CD14-positive monocyte (primary cell): ENCODE measurements at regions not wholly inside any gene's neighbourhood (a gene's known extent, or its start where the extent isn't known, plus 50 kb on each side); places are given as distances from the start of the nearest gene placed in this dataset.

Source experiments
- DNase-seq, 3 donors: peaks; one replicate each; pipeline ENCODE4 v3.0.0-alpha.2; 2011 to 2022
- H2AFZ ChIP-seq: 2 replicates; pipeline ENCODE4 v1.6.0; 2012; ENCODE audit warnings: mild to moderate bottlenecking, low read depth, low read length, inconsistent platforms; ENCODE audit not compliant: insufficient read depth, poor library complexity, severe bottlenecking
- H3K27ac ChIP-seq, 2 donors: 1 replicate in 1 of 2; 2 replicates in 1 of 2; pipeline ENCODE4 v1.5.1; 2012 to 2013; ENCODE audit warnings: low read length in 2 of 2, control low read depth in 1 of 2, inconsistent platforms in 1 of 2, low read depth in 1 of 2, mild to moderate bottlenecking in 1 of 2
- H3K27me3 ChIP-seq, 2 donors: one replicate each; pipeline versions ENCODE4 v1.6.0 to v1.6.1; 2011 to 2013; ENCODE audit warnings: low read length in 2 of 2; ENCODE audit not compliant: control insufficient read depth in 2 of 2, insufficient read depth in 2 of 2
- H3K36me3 ChIP-seq, 2 donors: replicated peaks in 1 of 2; 1 replicate in 1 of 2; 2 replicates in 1 of 2; pipeline versions ENCODE4 v1.5.1 to v1.6.1; 2012 to 2013; ENCODE audit warnings: low read length in 2 of 2, control low read depth in 1 of 2, inconsistent platforms in 1 of 2, mild to moderate bottlenecking in 1 of 2; ENCODE audit not compliant: insufficient read depth in 2 of 2, control insufficient read depth in 1 of 2
- H3K4me1 ChIP-seq, 2 donors: 1 replicate in 1 of 2; 2 replicates in 1 of 2; pipeline versions ENCODE4 v1.5.1 to v1.6.1; 2012 to 2013; ENCODE audit warnings: low read length in 2 of 2, control low read depth in 1 of 2, inconsistent platforms in 1 of 2, mild to moderate bottlenecking in 1 of 2, moderate library complexity in 1 of 2; ENCODE audit not compliant: insufficient read depth in 2 of 2, control insufficient read depth in 1 of 2
- H3K4me2 ChIP-seq: replicated peaks from 2 replicates; pipeline ENCODE3; 2012; ENCODE audit warnings: low read length, moderate library complexity, mild to moderate bottlenecking; ENCODE audit not compliant: poor library complexity, severe bottlenecking; ENCODE audit errors: extremely low read depth
- H3K4me3 ChIP-seq, 3 experiments: fragments of 200-600 bp in 1 of 3; sonication (generic) in 1 of 3; replicated peaks in 1 of 3; 1 replicate in 2 of 3; 2 replicates in 1 of 3; pipeline ENCODE4 v1.5.1; 2011 to 2013; ENCODE audit warnings: low read length in 3 of 3, mild to moderate bottlenecking in 3 of 3, control low read depth in 2 of 3, low read depth in 2 of 3, inconsistent platforms in 1 of 3, moderate library complexity in 1 of 3
- H3K79me2 ChIP-seq: 2 replicates; pipeline ENCODE4 v1.6.0; 2012; ENCODE audit warnings: mild to moderate bottlenecking, control low read depth, inconsistent platforms, low read length, moderate library complexity; ENCODE audit not compliant: insufficient read depth
- H3K9ac ChIP-seq: 2 replicates; pipeline ENCODE4 v1.6.0; 2017; ENCODE audit warnings: low read length, mild to moderate bottlenecking; ENCODE audit not compliant: insufficient read depth, poor library complexity, severe bottlenecking
- H3K9me3 ChIP-seq, 2 donors: replicated peaks in 1 of 2; 1 replicate in 1 of 2; 2 replicates in 1 of 2; pipeline versions ENCODE4 v1.5.1 to v1.6.1; 2012 to 2013; ENCODE audit warnings: low read length in 2 of 2, control low read depth in 1 of 2; ENCODE audit not compliant: control insufficient read depth in 1 of 2, insufficient read depth in 1 of 2
- H4K20me1 ChIP-seq: 2 replicates; pipeline ENCODE4 v1.6.0; 2012; ENCODE audit warnings: mild to moderate bottlenecking, low read length, control low read depth, moderate library complexity; ENCODE audit not compliant: insufficient read depth
- H3K27ac Mint-ChIP-seq, 7 donors: one replicate each; pipeline ENCODE4 v1.8.0; 2020; ENCODE audit warnings: mild to moderate bottlenecking in 7 of 7, mixed read lengths in 7 of 7, moderate library complexity in 6 of 7, inconsistent platforms in 2 of 7
- H3K27me3 Mint-ChIP-seq, 3 donors: one replicate each; pipeline ENCODE4 v1.8.0; 2021 to 2022; ENCODE audit warnings: low read depth in 3 of 3, mild to moderate bottlenecking in 3 of 3, mixed read lengths in 3 of 3, moderate library complexity in 3 of 3, inconsistent platforms in 1 of 3
- H3K36me3 Mint-ChIP-seq, 2 donors: one replicate each; pipeline ENCODE4 v1.8.0; 2020; ENCODE audit warnings: mixed read lengths in 2 of 2, inconsistent platforms in 1 of 2, mild to moderate bottlenecking in 1 of 2
- H3K4me1 Mint-ChIP-seq: one replicate; pipeline ENCODE4 v1.8.0; 2020; ENCODE audit warnings: mild to moderate bottlenecking, mixed read lengths
- H3K4me3 Mint-ChIP-seq, 2 donors: one replicate each; pipeline ENCODE4 v1.8.0; 2020; ENCODE audit warnings: mild to moderate bottlenecking in 2 of 2, mixed read lengths in 2 of 2, moderate library complexity in 1 of 2
- H3K9me3 Mint-ChIP-seq, 7 donors: one replicate each; pipeline ENCODE4 v1.8.0; 2020 to 2022; ENCODE audit warnings: mixed read lengths in 7 of 7, mild to moderate bottlenecking in 6 of 7, moderate library complexity in 6 of 7, inconsistent platforms in 2 of 7
- CTCF ChIP-seq: fragments of 200-600 bp; IDR thresholded peaks from one replicate; pipeline ENCODE4 v1.8.0; 2022; ENCODE audit warnings: antibody characterized with exemption, mild to moderate bottlenecking
- WGBS: methylation state at CpG from one replicate; pipeline ENCODE4 v1.1.5; 2013; ENCODE audit warnings: missing lambda C conversion rate; ENCODE audit not compliant: insufficient coverage; 5-methylcytosine and 5-hydroxymethylcytosine counted together
- intact Hi-C, 2 donors: fragments of 100-400 bp; cut with micrococcal nuclease; formaldehyde crosslinking; loops; one replicate each; pipeline versions ENCODE4 v1.15.0 to v1.15.1; 2023

GRCh38 chr14:25622763-25623162 is 572.8 kb upstream of the STXBP6 start:
- H3K4me3 ChIP-seq, result no peak overlapping the region
- H3K27ac Mint-ChIP-seq, result no peak overlapping the region
- no CpG with 5 or more reads among the region's 1 CpG for WGBS
- peaks cover 2 to 11% of the 10 kb centered on the region in 2 donors for H3K9me3 ChIP-seq
- H3K4me1 ChIP-seq, result no peaks in the 10 kb centered on the region
- H3K4me2 ChIP-seq, result no peak overlapping the region
- H3K27me3 ChIP-seq, result no peaks in the 10 kb centered on the region
- H2AFZ ChIP-seq, result no peak overlapping the region
- no peaks in the 10 kb centered on the region for H4K20me1 ChIP-seq
- H3K9ac ChIP-seq, result no peak overlapping the region
- H3K27me3 Mint-ChIP-seq, result peaks cover 0 to 1% (median 0%) of the 10 kb centered on the region in 3 donors
- TF ChIP-seq CTCF, result no peak
- H3K4me3 Mint-ChIP-seq, result no peak overlapping the region
- H3K27ac ChIP-seq, result no peak overlapping the region
- H3K79me2 ChIP-seq, result no peaks in the 10 kb centered on the region
- no peaks in the 10 kb centered on the region for H3K36me3 Mint-ChIP-seq
- H3K9me3 Mint-ChIP-seq, result peaks cover 0 to 13% (median 5%) of the 10 kb centered on the region in 7 donors
- no peaks in the 10 kb centered on the region for H3K4me1 Mint-ChIP-seq
- DNase-seq, result no peak
- H3K36me3 ChIP-seq, result no peaks in the 10 kb centered on the region
- intact Hi-C loops, result no loop called here

- no peak overlapping the region for H3K4me3 ChIP-seq
- H3K9ac ChIP-seq, result no peak overlapping the region
- Mint-ChIP-seq H3K27ac (no peak overlapping the region), H3K27me3 (peaks cover 0 to 1% (median under 1%) of the 10 kb centered on the region in 3 donors), H3K4me3 (no peak overlapping the region), H3K4me1 (no peaks in the 10 kb centered on the region), H3K9me3 (peaks cover 3 to 18% (median 10%) of the 10 kb centered on the region in 7 donors), H3K36me3 (no peaks in the 10 kb centered on the region)
- no peaks in the 10 kb centered on the region for H3K27me3 ChIP-seq
- H4K20me1 ChIP-seq, result no peaks in the 10 kb centered on the region
- TF ChIP-seq CTCF, result no peak
- H3K4me1 ChIP-seq, result no peaks in the 10 kb centered on the region
- no peaks in the 10 kb centered on the region for H3K36me3 ChIP-seq
- no peak overlapping the region for H3K27ac ChIP-seq
- no peaks in the 10 kb centered on the region for H3K79me2 ChIP-seq
- H3K9me3 ChIP-seq, result peaks cover 11 to 28% of the 10 kb centered on the region in 2 donors
- intact Hi-C loops, result no loop called here
- no peak overlapping the region for H2AFZ ChIP-seq
- no peak for DNase-seq
- H3K4me2 ChIP-seq, result no peak overlapping the region
Measured at GRCh38 chr14:25620515-25620914, 570.6 kb upstream of the STXBP6 start.
